B cell (primary cell): ENCODE measurements at regions not wholly inside any gene's neighbourhood (a gene's known extent, or its start where the extent isn't known, plus 50 kb on each side); places are given as distances from the start of the nearest gene placed in this dataset.
"Not testable (repeated sequence)": the region's sequence is repeated elsewhere in the genome, so short reads cannot be mapped to it uniquely, and the experiment has no call there.

ENCODE experiments used
- CTCF ChIP-seq: fragments of 200-600 bp; IDR thresholded peaks from one replicate; pipeline ENCODE4 v1.8.0; 2022; ENCODE audit warnings: antibody characterized with exemption, mild to moderate bottlenecking
- EZH2 ChIP-seq: IDR thresholded peaks from 2 replicates; pipeline ENCODE4 v1.6.1; 2012; ENCODE audit warnings: borderline replicate concordance, low read depth, mild to moderate bottlenecking, moderate library complexity, low read length; ENCODE audit not compliant: insufficient read depth, poor library complexity, severe bottlenecking

- TF ChIP-seq CTCF, EZH2: not testable (repeated sequence)
These were observed 5290.1 kb upstream of the TPTE start for GRCh38 chr21:5231261-5231660.
